GM23248 (cell line): ENCODE measurements at regions not wholly inside any gene's neighbourhood (a gene's known extent, or its start where the extent isn't known, plus 50 kb on each side); places are given as distances from the start of the nearest gene placed in this dataset.

ENCODE experiments used
- DNase-seq: peaks from one replicate; pipeline ENCODE4 v3.0.0-alpha.2; 2015
- H2AFZ ChIP-seq: fragments of 200-600 bp; sonication (generic); 2 replicates; pipeline ENCODE4 v1.6.1; 2016; ENCODE audit warnings: antibody characterized with exemption
- H3F3A ChIP-seq: fragments of 200-600 bp; sonication (generic); 2 replicates; pipeline ENCODE4 v1.6.1; 2016; ENCODE audit warnings: mild to moderate bottlenecking, antibody characterized with exemption, mixed run types; ENCODE audit not compliant: insufficient read depth
- H3K27ac ChIP-seq: fragments of 200-600 bp; sonication (generic); 2 replicates; pipeline ENCODE4 v1.5.1; 2016; ENCODE audit warnings: mild to moderate bottlenecking
- H3K27me3 ChIP-seq: fragments of 200-600 bp; sonication (generic); replicated peaks from 2 replicates; pipeline ENCODE4 v1.6.1; 2016; ENCODE audit warnings: mild to moderate bottlenecking; ENCODE audit not compliant: insufficient read depth
- H3K36me3 ChIP-seq: fragments of 200-600 bp; sonication (generic); 2 replicates; pipeline ENCODE4 v1.6.1; 2016; ENCODE audit warnings: low read depth, mild to moderate bottlenecking
- H3K4me1 ChIP-seq: fragments of 200-600 bp; sonication (generic); 2 replicates; pipeline ENCODE4 v1.6.1; 2016; ENCODE audit warnings: mild to moderate bottlenecking; ENCODE audit not compliant: insufficient read depth
- H3K4me2 ChIP-seq: fragments of 200-600 bp; sonication (generic); one replicate; pipeline ENCODE4 v1.6.1; 2016; ENCODE audit warnings: mild to moderate bottlenecking; ENCODE audit not compliant: unreplicated experiment
- H3K4me3 ChIP-seq: fragments of 200-600 bp; sonication (generic); 2 replicates; pipeline ENCODE4 v1.5.1; 2016; ENCODE audit warnings: mild to moderate bottlenecking
- H3K79me2 ChIP-seq: fragments of 200-600 bp; sonication (generic); 2 replicates; pipeline ENCODE4 v1.6.1; 2016; ENCODE audit warnings: mild to moderate bottlenecking; ENCODE audit not compliant: insufficient read depth
- H3K9ac ChIP-seq: fragments of 200-600 bp; sonication (generic); 2 replicates; pipeline ENCODE4 v1.6.1; 2016; ENCODE audit warnings: mild to moderate bottlenecking
- H3K9me2 ChIP-seq: fragments of 200-600 bp; sonication (generic); 2 replicates; pipeline ENCODE4 v1.6.1; 2016; ENCODE audit warnings: mixed run types, mild to moderate bottlenecking, moderate library complexity; ENCODE audit not compliant: insufficient read depth
- H3K9me3 ChIP-seq: fragments of 200-600 bp; sonication (generic); one replicate; pipeline ENCODE4 v1.6.1; 2017; ENCODE audit warnings: low read depth
- H4K20me1 ChIP-seq: fragments of 200-600 bp; sonication (generic); 2 replicates; pipeline ENCODE4 v1.6.0; 2016; ENCODE audit not compliant: insufficient read depth
- EZH2 ChIP-seq: fragments of 200-600 bp; sonication (generic); IDR thresholded peaks from 2 replicates; pipeline ENCODE4 v1.6.1; 2018; ENCODE audit warnings: antibody characterized with exemption, mild to moderate bottlenecking; ENCODE audit not compliant: insufficient read depth, poor library complexity, severe bottlenecking
- EZH2phosphoT487 ChIP-seq: fragments of 200-600 bp; sonication (generic); IDR thresholded peaks from 2 replicates; pipeline ENCODE4 v1.6.1; 2018; ENCODE audit warnings: antibody characterized with exemption, moderate library complexity, mild to moderate bottlenecking, low read depth; ENCODE audit not compliant: insufficient read depth
- WGBS, 2 experiments: methylation state at CpG; one replicate each; pipeline ENCODE4 v1.1.6; 2015 to 2017; ENCODE audit warnings: low lambda C conversion rate in 2 of 2, low coverage in 1 of 2; ENCODE audit errors: missing lambda C conversion rate in 2 of 2; 5-methylcytosine and 5-hydroxymethylcytosine counted together
- in situ Hi-C: fragments of 300-500 bp; cut with MboI; formaldehyde crosslinking; loops from 2 replicates; pipeline ENCODE4 v1.15.0; 2020

GRCh38 chrY:14292382-14292781 lies 231.9 kb upstream of the NLGN4Y start:
- no peak for TF ChIP-seq EZH2
- no peak for TF ChIP-seq EZH2phosphoT487
- no peak for DNase-seq
- no peaks in the 10 kb centered on the region for H3K9me2 ChIP-seq
- no peaks in the 10 kb centered on the region for H3K79me2 ChIP-seq
- whole genome bisulfite sequencing, 2 experiments, result 17 to 24% methylated on average over 2 of the region's 2 CpGs
- H3K27me3 ChIP-seq, result no peaks in the 10 kb centered on the region
- H3K4me3 ChIP-seq, result no peak overlapping the region
- no peak overlapping the region for H3K27ac ChIP-seq
- H3K4me1 ChIP-seq, result no peaks in the 10 kb centered on the region
- no peaks in the 10 kb centered on the region for H4K20me1 ChIP-seq
- in situ Hi-C loops, result loop anchor here (25.0 kb wide), 1 partner anchor 105 kb away; no protein-coding TSS in a partner anchor
- no peak overlapping the region for H3K4me2 ChIP-seq
- H3F3A ChIP-seq, result no peaks in the 10 kb centered on the region
- H2AFZ ChIP-seq, result no peak overlapping the region
- no peaks in the 10 kb centered on the region for H3K36me3 ChIP-seq
- no peaks in the 10 kb centered on the region for H3K9me3 ChIP-seq
- H3K9ac ChIP-seq, result no peak overlapping the region

- no peaks in the 10 kb centered on the region for H3K9me3 ChIP-seq
- in situ Hi-C loops, result no loop called here
- H3K4me3 ChIP-seq, result no peak overlapping the region
- no peak for DNase-seq
- H3K9ac ChIP-seq, result no peak overlapping the region
- no peak overlapping the region for H3K27ac ChIP-seq
- no peaks in the 10 kb centered on the region for H3K27me3 ChIP-seq
- H2AFZ ChIP-seq, result no peak overlapping the region
- no peaks in the 10 kb centered on the region for H3K36me3 ChIP-seq
- no peaks in the 10 kb centered on the region for H3K4me1 ChIP-seq
- WGBS, 2 experiments, result 36 to 41% methylated on average over 4 of the region's 4 CpGs
- TF ChIP-seq EZH2 (no peak), EZH2phosphoT487 (no peak)
- H3K9me2 ChIP-seq, result no peaks in the 10 kb centered on the region
- no peaks in the 10 kb centered on the region for H3K79me2 ChIP-seq
- no peaks in the 10 kb centered on the region for H4K20me1 ChIP-seq
- no peak overlapping the region for H3K4me2 ChIP-seq
- H3F3A ChIP-seq, result no peaks in the 10 kb centered on the region
Observed at GRCh38 chrY:14300775-14301174, 223.6 kb upstream of the NLGN4Y start.

GRCh38 chrY:14301552-14301951 lies 222.8 kb upstream of the NLGN4Y start:
- peak; percentile 0 for DNase-seq
- 13 to 26% methylated on average over 3 of the region's 3 CpGs for WGBS, 2 experiments
- H3K4me3 ChIP-seq, result no peak overlapping the region
- no peaks in the 10 kb centered on the region for H4K20me1 ChIP-seq
- H3K4me1 ChIP-seq, result no peaks in the 10 kb centered on the region
- H2AFZ ChIP-seq, result no peak overlapping the region
- no peak overlapping the region for H3K4me2 ChIP-seq
- no peaks in the 10 kb centered on the region for H3K36me3 ChIP-seq
- no peaks in the 10 kb centered on the region for H3F3A ChIP-seq
- no peak overlapping the region for H3K9ac ChIP-seq
- TF ChIP-seq EZH2, result no peak
- TF ChIP-seq EZH2phosphoT487, result no peak
- no peak overlapping the region for H3K27ac ChIP-seq
- H3K9me3 ChIP-seq, result no peaks in the 10 kb centered on the region
- no peaks in the 10 kb centered on the region for H3K9me2 ChIP-seq
- in situ Hi-C loops, result no loop called here
- H3K27me3 ChIP-seq, result no peaks in the 10 kb centered on the region
- H3K79me2 ChIP-seq, result no peaks in the 10 kb centered on the region

- no peak overlapping the region for H3K27ac ChIP-seq
- H3K27me3 ChIP-seq, result no peaks in the 10 kb centered on the region
- in situ Hi-C loops, result no loop called here
- H3K79me2 ChIP-seq, result no peaks in the 10 kb centered on the region
- no peaks in the 10 kb centered on the region for H3K9me2 ChIP-seq
- H2AFZ ChIP-seq, result peak overlapping the region; percentile 33; the same call in 1 of the 2 replicates
- H3F3A ChIP-seq, result no peaks in the 10 kb centered on the region
- H4K20me1 ChIP-seq, result no peaks in the 10 kb centered on the region
- H3K36me3 ChIP-seq, result no peaks in the 10 kb centered on the region
- peak; percentile 29 for DNase-seq
- H3K9ac ChIP-seq, result no peak overlapping the region
- peaks cover 4% of the 10 kb centered on the region; the same call in 1 of the 2 replicates for H3K4me1 ChIP-seq
- H3K4me2 ChIP-seq, result no peak overlapping the region
- no peak for TF ChIP-seq EZH2phosphoT487
- no peak for TF ChIP-seq EZH2
- H3K4me3 ChIP-seq, result no peak overlapping the region
- H3K9me3 ChIP-seq, result no peaks in the 10 kb centered on the region
Observed at GRCh38 chrY:14328677-14329345, 195.5 kb upstream of the NLGN4Y start.

GRCh38 chrY:14330362-14330761 lies 194.0 kb upstream of the NLGN4Y start:
- Histone ChIP-seq H3K36me3 (no peaks in the 10 kb centered on the region), H3K27ac (no peak overlapping the region), H3K27me3 (no peaks in the 10 kb centered on the region), H3K4me2 (no peak overlapping the region), H3K4me3 (no peak overlapping the region), H3K9ac (no peak overlapping the region), H3K4me1 (peaks cover 4% of the 10 kb centered on the region; the same call in 1 of the 2 replicates), H4K20me1 (no peaks in the 10 kb centered on the region), H3K79me2 (no peaks in the 10 kb centered on the region), H2AFZ (no peak overlapping the region), H3F3A (no peaks in the 10 kb centered on the region), H3K9me3 (no peaks in the 10 kb centered on the region), H3K9me2 (no peaks in the 10 kb centered on the region)
- in situ Hi-C loops, result no loop called here
- no peak for TF ChIP-seq EZH2
- TF ChIP-seq EZH2phosphoT487, result no peak
- no peak for DNase-seq
